ENCODE measurements at regions not wholly inside any gene's neighbourhood (a gene's known extent, or its start where the extent isn't known, plus 50 kb on each side); places are given as distances from the start of the nearest gene placed in this dataset.

GRCh38 chr12:45165284-45165683 is 50.6 kb upstream of the ANO6 start:
- no peak for DNase-seq (ENCODE audit: low read depth)
- no peak for TF ChIP-seq CTCF (IDR thresholded peaks at IDR 0.05; ENCODE audit: insufficient read depth, low read depth, low read length, missing control alignments)
- no peak overlapping the region for H3K4me3 ChIP-seq (ENCODE audit: low read depth, low read length)

- TF ChIP-seq CTCF (IDR thresholded peaks at IDR 0.05; ENCODE audit: insufficient read depth, low read depth, low read length, missing control alignments) = no peak
- H3K4me3 ChIP-seq (ENCODE audit: low read depth, low read length) = no peak overlapping the region
- DNase-seq (ENCODE audit: low read depth) = no peak
Observed at GRCh38 chr12:45166056-45166455, 49.8 kb upstream of the ANO6 start.
